Nucleus accumbens (tissue), 56 donors: ENCODE measurements at regions not wholly inside any gene's neighbourhood (a gene's known extent, or its start where the extent isn't known, plus 50 kb on each side); places are given as distances from the start of the nearest gene placed in this dataset.
A peak's percentile ranks its signal among the peaks of the same experiment; 100 is the strongest.

Source experiments
- DNase-seq, 56 donors: peaks; one replicate each; lab custom pipeline; 2025; lab: John Stamatoyannopoulos, UW

- DNase-seq, result no peak
These were observed 290.3 kb upstream of the LDB2 start for GRCh38 chr4:17188547-17189400.

GRCh38 chr4:17188125-17188524 is 289.7 kb upstream of the LDB2 start:
- no peak for DNase-seq

GRCh38 chr4:17187003-17187402 is 288.6 kb upstream of the LDB2 start:
- peak in 3 of 56 donors; percentile 1 to 13 (median 3) for DNase-seq

GRCh38 chr4:17182888-17183287 is 284.4 kb upstream of the LDB2 start:
- DNase-seq, result no peak

DNA sequence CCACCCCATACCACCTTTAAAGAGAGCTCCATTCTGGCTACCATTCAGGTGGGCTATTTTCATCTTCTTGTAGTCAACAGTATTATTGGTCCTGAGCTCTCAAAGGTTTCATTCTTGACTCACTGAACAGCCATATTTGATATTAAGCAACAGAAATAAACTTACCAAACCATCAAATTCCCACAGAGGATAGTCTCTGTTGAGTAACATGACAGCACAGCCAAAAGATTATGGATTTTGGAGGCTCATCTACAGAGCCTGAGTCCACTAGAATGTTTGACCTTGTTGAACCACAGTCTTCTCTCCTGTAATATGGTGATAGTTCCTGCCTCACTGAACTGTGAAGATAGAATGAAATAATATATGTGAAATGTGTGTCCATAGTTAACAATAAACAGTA is 276.3 kb upstream of the LDB2 start:
- DNase-seq, result no peak

GRCh38 chr4:17173300-17173699 is 274.9 kb upstream of the LDB2 start:
- DNase-seq, result no peak

DNA sequence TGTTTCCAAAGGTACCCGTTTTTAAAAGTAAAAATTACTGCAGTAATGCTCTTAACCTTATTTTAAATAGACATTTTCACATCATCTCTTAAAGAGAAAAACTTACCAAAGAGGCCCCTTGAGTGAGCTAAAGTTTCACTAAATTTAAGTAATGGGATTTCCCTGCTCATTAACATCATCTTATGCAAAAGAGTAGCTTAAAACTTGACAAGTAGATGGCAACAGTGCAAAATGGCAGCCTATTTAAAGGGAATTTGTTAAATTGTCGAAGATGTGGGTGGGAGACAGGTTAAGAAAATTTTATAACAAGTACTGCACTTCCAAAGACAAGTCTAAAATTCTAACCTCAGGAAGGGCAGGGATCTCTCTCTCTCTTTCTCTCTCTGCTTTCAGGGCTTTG is 271.7 kb upstream of the LDB2 start:
- peak in 1 of 56 donors; percentile 1 for DNase-seq

DNA sequence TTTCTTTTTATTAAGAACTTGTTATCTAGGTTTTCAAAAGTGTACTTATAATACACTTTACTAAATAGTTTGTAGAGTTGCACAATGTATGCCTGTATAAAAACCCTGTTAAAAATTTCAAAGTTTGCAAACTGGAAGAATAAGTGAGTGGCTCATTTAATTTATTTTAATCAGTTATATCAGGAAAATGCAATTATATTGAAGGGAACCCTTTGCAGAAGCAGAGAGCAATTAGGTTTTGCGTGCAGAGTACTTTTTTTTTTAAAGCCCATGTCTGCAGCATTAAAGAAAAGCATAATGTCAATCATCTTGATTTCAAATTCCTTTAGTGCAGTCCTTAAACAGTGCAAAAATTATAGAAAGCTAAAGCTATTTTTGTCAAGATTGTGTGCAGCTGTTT is 271.3 kb upstream of the LDB2 start:
- no peak for DNase-seq

DNA sequence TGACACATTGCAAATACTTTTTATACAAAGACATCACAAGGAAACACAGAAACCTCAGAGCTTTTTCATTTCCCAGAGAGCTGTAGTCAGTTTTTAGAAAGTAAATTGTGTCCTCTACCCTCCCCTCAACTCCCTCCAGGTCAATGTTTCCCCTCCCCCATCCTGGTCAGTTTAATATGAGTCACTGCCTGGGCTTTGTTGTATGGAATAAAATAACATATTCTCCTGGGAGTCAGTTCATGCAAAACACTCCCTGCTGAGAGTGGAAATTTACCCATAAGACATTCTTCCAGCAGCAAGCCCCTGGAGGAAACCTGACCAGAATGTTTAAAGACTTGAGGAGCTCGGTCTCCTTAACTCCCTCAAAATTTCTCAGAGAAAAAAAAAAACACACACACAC is 270.1 kb upstream of the LDB2 start:
- DNase-seq, result peak in 1 of 56 donors; percentile 3

GRCh38 chr4:17166954-17167353 is 268.5 kb upstream of the LDB2 start:
- DNase-seq, result peak in 13 of 56 donors; percentile 3 to 42 (median 12)

DNA sequence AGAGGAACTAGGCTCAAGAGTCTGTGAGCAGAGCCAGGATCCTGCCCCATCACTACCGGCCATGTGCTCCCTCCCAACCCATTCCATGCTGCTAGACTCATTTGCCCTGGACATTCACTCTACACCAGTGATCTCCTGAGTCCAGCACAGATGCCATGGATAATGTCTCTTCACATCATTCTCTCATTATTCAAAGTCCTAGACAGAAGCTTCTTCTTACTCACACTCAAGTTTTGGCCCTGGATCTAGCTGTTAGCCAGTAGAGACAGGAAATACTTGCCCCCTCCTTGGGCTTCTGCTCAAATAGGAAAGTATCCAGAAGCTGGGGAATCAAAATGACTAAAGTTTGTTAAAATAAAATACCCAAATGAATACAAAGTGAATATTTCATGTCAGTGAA is 266.8 kb upstream of the LDB2 start:
- no peak for DNase-seq

DNA sequence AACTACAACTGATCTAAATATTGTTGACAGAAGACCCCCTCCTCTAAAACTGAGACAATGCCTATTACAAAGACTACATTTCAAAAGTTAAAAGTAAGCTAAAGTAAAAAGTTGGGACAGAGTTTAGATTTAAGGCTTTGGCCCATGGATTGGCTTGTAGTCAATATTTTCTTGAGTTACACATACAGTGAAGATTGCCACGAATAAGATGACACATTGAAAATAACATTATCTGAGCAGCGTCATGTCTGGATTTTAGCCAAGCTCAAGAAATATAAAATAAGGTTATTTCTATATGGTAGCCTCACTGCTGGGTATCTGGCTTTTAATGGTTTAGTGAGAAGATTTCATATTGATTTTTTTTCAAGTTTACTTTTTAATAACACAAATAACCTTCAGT is 266.2 kb upstream of the LDB2 start:
- DNase-seq, result no peak

GRCh38 chr4:17163156-17163771 is 264.8 kb upstream of the LDB2 start:
- no peak for DNase-seq

- DNase-seq, result no peak
These were observed 258.9 kb upstream of the LDB2 start for GRCh38 chr4:17157304-17157703.

DNA sequence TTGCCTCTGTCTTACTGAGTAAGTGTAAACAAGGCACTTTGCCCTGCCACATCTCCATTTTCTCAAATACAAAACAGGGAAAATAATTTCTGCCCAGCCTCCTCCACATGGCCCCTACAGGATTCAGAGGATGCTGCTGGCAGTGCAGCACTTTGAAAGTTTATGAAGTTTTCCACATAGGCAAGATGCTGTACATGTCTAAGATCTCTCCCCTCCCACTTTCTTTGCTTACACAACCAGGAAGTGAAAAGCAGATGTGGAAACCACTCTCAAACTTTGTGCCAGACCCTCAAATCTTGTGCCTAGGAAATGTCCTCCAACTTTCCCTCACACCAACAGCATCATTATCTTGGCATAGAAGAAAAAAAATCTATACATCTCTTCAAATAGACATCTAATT is 257.0 kb upstream of the LDB2 start:
- no peak for DNase-seq

DNA sequence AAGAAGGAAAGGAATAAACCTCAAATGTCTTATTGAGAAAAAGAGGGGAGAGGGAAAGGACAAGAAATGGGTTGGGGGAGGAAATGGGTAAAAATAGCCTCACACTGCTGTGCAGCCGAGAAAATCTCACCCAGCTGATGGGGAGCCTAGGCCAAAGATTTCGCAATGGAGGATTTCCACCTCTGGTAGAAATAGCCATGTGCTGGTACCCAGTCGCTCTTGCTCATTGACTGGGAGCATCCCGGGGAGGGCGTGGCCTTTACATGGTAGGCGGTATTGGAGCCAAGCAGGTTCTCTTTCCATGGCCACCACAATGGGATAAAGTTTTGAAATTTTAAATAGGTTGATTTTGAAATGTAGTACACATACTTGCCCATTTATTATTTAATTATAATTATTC is 255.1 kb upstream of the LDB2 start:
- DNase-seq, result no peak

GRCh38 chr4:17152941-17153540 is 254.6 kb upstream of the LDB2 start:
- no peak for DNase-seq

- DNase-seq, result no peak
These were observed 243.8 kb upstream of the LDB2 start for GRCh38 chr4:17142232-17142711.

DNA sequence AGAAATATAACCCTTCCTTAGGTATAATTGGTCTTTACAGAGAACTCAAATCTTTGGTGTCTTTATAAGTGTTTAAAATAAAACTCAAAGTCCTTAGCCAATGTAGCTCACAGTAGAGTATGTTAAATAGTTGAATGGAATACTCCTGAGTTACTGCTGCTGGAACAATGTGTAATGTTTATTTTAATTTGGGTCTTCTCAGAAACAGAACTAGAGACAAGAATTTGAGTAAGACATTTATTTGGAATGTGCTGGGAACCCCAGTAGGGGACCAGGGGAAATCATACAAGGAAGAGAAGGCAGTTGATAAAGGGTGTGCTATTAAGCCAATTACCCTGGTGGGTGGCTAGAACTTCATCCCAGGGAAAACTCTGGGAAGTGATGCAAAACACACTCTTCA is 240.4 kb upstream of the LDB2 start:
- DNase-seq, result no peak

- DNase-seq, result no peak
These were observed 236.1 kb upstream of the LDB2 start for GRCh38 chr4:17134565-17134964.

- DNase-seq, result no peak
These were observed 235.7 kb upstream of the LDB2 start for GRCh38 chr4:17134100-17134499.

DNA sequence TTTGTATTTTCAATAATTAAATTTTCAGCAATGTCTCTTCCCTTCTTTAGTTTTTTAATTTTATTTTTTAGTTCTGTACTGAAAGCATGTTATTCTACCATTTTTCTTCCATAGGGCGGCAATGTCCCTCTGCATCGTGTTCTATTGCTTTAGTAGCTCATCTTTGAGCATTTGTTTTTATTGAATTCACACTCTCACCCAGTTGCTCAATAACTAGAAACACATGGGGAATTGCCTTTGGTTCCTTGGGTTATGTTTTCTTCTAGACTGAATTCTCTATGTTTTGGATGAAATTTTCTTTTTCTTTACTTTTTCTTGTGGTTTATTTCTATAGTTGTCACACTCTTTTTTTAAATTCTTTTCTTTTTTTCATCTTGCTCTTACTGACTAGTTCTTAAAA is 233.8 kb upstream of the LDB2 start:
- DNase-seq, result no peak
